HG03354 (cell line): ENCODE measurements at regions not wholly inside any gene's neighbourhood (a gene's known extent, or its start where the extent isn't known, plus 50 kb on each side); places are given as distances from the start of the nearest gene placed in this dataset.
"Not testable (repeated sequence)": the region's sequence is repeated elsewhere in the genome, so short reads cannot be mapped to it uniquely, and the experiment has no call there.

ENCODE experiments used
- ATAC-seq: cut with Tn5 transposase; IDR thresholded peaks from one replicate; pipeline ENCODE4 v1.9.1; 2021; ENCODE audit warnings: mild to moderate bottlenecking; ENCODE audit not compliant: unreplicated experiment, poor library complexity, severe bottlenecking

DNA sequence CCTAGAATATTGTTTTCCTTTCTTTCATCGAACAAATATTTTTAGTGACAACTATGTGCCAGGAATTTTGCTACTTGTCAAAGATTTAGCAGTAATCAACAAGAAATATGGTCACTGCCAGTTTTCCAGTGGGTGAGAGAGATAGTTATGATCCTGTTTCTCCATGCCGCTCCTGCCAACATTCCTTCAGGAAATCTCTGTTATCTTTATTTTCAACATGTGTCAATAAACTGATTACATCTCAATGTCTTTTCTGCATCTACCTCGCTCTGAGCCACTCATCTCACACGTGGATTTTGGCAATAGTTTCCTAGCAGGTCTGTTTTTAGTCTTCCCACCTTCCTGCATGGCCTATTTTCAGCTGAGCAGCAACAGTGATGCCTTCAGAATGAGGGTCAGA is 650.0 kb upstream of the STXBP6 start:
- ATAC-seq, result no peak

DNA sequence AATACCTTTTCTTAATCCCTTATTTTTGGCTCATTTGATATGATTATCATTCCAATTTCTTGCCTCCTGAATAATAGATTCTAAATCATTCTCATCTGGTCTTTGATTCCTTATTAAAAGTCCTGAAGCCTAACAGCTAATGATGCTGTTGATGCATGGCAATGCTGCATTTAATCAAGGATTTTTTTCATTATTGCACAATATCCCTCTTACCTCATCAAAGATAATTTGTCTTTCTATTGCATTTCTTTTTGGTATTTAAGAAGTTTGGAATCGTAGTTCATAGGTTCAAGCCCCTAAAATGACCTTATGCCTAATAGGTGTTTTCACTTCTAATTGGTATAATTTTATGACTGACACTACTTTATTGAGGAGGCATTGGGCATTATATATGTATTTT is 648.2 kb upstream of the STXBP6 start:
- ATAC-seq, result no peak

DNA sequence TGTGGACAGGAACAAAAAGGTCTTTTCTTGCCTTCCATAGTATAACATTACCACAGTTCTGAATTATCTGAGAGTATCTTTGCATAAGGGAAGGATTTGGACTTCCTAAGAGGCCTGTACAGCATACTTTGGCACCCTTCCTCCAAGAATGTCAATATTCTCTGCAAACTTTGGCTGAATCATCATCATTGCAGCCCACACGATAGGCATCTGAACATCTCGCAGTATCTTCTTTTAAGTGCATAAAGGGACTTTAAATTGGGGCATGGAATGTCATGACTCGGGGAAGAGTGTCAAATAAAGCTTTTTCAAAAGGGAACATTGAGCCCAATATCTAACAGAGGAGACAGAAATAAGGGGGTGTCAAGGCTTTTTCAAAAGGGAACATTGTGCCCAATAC is 646.2 kb upstream of the STXBP6 start:
- ATAC-seq, result no peak

DNA sequence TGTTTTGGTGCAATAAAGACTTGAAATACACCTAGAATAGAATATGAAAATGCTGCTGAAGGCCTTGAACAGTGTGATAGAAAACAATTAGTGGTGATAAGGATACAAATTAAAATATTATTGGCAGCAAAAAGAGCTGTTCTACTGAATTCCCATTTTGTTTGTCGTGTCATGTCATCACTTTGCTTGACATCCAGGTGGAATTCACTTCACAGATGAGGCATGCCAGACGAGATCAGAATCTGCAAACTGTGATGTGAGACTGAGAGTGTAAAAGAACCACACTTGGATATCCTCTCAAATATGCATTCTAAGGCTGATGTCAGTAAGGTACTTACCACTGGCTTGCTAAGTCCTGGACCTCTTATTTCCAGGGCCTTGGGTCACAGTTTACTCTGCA is 635.1 kb upstream of the STXBP6 start:
- no peak for ATAC-seq

DNA sequence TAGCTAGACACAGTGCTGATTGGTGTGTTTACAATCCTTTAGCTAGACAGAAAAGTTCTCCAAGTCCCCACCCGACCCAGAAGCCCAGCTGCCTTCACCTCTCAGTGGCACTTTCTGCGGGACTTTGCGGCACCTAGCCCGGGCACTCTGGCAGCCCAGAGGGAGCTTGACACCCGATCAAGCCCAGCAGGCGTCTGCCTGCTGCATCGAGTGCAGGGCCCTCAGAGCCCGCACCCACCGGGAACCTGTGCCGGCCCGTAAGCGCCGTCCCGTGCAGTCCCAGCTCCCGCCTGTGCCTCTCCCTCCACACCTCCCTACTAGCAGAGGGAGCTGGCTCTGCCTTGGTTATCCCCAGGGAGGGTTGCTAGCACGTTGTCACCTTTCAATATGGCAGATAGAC is 631.0 kb upstream of the STXBP6 start:
- ATAC-seq, result no peak

DNA sequence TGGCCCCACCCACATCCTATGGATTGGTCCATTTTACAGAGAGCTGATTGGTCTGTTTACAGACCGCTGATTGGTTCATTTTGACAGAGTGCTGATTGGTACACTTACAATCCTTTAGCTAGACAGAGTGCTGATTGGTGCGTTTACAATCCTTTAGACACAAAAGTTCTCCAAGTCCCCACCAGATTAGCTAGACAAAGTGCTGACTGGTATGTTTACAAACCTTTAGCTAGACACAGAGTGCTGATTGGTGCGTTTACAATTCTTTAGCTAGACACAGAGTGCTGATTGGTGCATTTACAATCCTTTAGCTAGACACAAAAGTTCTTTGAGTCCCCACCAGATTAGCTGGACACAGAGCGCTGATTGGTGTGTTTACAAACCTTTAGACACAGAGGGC is 630.6 kb upstream of the STXBP6 start:
- ATAC-seq, result not testable (repeated sequence)

DNA sequence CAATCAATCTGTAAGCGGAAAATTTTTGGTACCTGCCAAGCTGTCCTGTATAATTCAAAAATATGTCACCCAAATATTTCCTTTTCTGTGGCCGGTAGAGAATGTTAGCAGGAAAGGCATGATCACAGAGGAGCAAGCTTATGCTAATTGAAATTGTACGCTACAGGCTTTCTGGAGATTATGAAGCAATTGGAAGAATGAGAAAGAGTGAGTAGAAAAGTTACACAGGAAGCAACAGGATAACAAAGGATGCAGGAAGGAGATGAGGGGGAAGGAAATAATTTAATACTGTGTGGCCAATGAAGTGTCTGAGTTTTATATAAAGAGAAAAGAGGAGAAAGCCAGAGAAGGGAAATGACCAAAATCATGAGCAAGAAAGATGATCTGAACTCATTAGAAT is 627.2 kb upstream of the STXBP6 start:
- no peak for ATAC-seq

DNA sequence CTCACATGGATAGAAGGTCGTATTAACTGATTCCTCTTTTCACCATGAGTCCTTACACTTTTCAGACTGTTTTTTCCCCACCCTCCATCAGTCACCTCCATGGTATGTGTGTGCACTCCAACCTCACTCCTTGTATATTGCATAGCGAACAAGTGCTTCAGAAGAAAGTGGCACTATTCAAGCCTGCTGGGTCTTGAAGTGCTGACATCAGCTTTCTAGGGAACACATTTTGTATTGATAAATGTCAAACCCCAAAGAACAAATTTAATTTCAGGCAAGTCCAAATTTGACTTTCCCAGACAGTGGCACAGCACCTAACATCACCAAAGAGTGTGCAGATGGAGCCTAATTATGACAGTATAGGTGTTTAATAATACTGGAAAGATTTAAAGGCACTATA is 617.4 kb upstream of the STXBP6 start:
- ATAC-seq, result no peak

DNA sequence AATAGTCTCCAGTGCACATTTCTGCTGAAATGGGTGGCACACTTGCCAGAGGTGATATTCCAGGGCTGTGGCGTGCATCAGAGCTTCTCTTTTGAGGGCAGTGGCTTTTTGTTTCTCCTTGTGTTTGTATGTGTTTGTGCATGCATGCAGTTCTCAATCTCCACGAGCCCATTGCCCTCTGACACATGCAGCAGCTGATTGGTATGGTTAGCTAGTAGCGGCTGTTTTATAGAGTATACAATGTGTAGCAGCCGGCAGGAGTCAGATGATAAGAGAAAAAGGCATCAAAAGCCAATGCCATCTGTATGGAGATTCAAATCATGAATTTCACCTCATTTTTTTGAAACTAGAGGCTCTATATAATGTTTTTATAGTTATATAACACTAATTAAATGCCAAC is 616.9 kb upstream of the STXBP6 start:
- no peak for ATAC-seq

DNA sequence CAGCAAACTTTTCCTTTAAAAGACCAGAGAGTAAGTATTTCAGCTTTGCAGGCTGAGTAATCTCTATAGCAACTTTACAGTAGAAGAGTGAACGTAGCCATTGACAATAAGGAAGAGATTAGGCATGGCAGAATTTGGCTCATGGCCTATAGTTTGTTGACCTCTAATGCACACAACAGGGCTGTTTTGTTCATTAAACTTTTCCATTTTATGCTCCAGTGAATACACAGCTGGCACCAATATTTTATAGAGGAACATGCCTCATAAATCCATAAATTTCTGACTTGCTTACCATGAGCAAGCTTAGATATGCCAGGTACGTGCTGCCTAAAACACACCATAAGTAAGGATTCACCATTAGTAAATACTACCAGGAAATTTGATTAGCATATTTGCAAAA is 609.0 kb upstream of the STXBP6 start:
- no peak for ATAC-seq

DNA sequence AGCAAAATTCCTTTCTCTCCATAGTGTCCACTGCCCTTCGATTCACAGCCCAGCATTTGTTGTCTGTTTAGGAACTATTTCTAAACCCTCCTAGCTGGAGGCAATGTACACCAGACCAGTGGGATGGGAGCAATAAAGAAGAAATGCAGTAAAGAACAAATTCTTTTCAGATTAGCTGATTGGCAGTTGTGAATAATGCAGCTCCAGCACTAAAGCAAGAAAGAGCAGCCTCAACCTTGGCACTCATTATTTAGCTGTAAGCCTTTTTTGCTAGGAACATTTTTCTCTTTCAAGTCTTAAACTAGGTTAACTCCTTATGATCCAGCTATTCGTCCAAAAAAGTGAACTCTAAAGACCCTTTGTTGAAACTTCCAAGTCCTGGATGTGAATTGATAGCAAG is 580.5 kb upstream of the STXBP6 start:
- no peak for ATAC-seq

DNA sequence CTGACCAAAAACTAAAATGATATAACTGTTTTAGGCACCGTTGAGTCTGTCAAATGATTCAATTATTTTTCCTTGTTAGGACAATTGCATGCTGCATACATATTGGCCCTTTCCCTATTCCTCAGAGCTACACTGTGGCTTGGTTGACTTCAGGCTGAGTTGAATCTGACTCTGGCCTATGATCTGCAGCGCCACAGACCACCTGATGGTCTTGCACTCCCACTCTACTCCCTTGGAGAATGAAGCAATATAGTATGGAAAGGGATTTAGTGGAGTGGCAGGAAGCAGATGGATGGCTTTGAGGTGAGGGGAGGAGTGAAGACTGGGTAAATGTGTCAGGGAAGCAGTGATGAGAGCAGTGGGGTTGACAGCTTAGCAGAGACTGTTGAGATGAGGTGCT is 579.0 kb upstream of the STXBP6 start:
- ATAC-seq, result no peak

DNA sequence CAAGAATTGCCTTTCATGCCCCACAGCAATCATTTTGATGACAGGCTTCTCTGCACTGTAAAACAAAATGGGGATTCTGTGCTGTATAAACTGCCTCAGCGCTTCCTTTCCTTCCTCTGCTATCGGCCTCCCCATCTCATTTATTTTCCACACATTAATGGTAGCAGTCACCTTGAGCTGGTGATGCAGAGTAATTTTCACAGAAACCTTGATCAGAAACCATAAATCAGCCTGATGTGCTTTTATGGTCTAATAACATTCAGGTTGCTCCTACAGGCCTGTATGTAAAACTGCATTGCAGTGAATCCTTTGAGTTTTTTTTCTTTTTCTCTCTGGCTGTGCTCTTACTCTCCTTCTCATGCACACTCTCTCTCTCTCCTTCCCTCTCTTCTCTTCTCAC is 578.4 kb upstream of the STXBP6 start:
- no peak for ATAC-seq

DNA sequence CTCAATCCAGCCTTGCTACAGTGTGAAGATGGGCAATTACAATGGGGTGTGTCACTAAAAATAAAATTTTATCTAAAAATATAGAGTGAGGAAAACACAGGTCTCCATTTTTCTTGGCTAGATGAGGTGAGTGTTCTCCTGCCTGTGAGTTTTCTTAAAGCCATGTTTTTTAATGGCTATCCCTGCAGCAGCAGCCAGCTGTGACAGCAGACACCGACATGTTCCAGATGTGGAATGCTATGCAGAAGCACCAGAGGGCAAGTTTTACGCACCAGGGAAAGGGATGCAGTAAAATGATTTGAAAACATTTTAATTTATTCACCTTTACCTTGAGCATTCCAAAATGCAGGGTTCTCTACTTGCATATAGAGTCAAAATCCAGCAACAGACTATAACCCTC is 577.0 kb upstream of the STXBP6 start:
- no peak for ATAC-seq

DNA sequence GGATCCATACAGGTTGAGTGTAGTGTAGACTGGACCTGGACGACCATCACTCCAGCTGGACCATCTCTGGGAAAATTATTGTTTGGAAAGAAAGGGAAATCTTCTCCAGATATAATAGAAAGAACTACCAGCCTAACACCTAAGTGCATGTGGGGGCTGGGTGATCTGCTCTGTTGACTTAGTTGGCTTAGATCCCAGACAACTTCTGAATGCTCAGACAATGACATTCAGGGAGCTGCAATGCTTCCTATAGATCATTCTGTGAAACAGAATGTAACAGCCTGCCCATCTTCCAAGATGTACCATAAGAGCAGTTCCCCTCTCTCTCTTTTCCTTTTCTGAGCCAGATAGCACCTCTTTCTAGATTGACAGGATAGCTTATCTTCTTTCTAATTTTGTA is 572.8 kb upstream of the STXBP6 start:
- ATAC-seq, result no peak

DNA sequence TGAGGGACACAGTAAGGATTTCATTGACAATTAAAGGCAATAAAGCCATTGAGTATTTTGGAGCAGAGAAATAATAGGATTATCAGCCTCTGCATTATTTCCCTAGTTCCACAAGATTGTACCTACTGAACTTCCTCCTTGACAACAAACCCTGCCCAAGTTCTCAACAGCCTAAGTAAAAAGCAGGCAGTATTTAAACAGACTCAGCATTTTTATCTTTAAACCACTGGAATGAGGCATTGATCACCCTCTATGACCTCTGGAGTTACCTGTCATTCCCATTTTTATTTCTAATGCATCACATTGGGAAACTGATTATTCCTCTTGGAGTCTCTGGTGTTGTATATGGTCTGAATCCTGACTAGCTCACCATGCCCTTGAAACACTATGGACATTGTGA is 570.6 kb upstream of the STXBP6 start:
- ATAC-seq, result no peak

DNA sequence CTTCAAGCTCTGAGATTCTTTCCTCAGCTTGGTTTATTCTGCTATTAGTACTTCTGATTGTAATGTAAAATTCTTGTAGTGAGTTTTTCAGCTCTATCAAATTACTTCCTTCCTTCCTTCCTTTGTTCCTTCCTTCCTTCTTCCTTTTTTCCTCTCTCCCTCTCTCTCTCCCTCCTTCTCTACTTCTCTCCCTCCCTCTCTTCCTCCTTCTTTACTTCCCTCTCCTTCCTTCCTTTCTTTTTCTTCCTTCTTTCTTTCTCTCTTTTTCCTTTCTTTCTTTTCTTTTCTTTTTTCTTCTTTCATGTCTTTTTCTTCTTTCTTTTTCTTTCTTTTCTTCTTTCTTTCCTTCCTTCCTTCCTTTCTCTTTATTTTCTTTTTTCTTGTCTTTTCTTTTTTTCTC is 565.2 kb upstream of the STXBP6 start:
- no peak for ATAC-seq

DNA sequence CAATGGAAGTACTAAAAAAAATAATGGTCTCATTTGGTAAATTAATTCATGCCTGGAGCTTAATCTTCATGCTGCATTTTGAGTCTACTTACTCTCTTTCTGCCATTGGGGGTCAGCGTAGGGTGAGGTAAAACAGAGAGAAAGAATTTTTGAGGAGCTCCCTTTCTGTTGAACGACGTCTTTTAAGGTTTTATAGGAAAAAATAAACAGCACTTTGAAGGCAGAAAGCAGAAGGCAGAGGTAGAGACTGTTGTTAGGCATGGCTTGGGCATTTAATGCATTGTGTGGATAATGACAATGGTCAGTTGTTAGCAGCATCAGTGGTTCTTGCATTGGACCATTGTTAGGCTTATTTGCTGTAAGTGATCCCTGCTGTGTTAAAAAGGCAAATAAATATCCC is 557.2 kb upstream of the STXBP6 start:
- ATAC-seq, result no peak

DNA sequence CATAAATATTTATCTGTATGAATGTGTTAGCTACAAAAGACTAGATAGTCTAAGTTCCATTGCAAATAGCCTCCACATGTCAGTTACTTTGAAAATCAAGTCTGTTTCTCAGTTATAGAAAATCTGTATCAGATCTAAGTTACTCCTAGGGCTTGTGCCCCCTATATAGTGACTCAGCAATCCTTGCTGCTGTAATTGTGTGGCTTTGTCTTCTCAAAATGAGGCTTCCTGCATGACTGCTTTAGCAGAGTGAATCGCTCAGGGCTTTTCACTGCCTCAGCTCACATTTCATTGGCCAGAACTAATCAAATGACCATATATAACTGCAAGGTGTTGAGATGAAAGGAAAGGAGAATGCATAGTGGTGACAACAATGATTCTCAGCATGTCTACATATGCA is 552.2 kb upstream of the STXBP6 start:
- ATAC-seq, result no peak

DNA sequence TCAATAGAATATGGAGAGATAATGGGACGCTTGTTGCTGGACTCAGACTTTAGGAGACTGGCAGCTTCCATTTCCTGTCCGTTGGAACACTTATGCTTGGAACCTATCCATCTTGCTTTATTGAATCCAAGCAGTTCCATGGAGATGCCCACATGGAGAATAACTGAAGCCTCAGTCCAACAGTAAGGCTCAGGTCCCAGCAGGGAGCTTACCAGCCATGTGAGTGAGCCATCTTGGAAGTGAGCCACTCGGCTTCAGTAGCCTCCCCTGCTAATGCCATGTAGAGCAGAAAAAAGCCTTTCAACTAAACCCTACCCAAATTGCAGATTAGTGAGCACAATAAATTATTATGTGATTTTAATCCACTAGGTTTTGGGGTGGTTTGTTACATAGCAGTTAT is 538.8 kb upstream of the STXBP6 start:
- ATAC-seq, result no peak

DNA sequence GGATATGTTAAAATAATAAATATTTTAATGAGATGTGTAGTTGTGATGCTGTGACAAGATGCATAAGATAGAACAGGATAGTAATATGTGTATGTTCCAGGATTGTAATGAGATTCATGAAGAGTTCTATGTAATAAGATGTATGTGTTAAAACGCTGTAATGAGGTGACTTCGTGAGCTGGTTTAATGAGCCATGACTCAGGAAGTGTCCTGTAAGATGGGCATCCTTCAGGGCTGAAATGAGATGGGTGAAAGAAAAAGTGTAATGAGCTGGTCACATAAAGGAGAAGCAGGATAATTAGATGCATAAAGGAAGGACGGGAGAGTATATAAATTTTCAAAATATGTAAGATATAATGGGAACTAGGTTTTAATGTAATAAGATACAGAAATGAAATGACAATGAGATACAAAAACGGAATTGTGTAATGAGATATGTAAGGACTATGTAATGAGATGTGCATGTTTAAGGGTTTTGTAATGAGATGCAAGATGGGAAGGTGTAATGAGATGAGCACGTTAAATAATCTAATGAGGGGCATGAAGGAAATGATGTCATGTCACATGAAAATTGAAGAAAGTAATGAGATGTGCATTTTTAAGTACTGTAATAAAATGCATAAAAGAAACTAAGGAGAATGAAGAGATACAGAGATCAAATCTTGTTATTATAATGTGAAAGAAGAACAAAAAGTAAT is 524.8 kb upstream of the STXBP6 start:
- no peak for ATAC-seq

DNA sequence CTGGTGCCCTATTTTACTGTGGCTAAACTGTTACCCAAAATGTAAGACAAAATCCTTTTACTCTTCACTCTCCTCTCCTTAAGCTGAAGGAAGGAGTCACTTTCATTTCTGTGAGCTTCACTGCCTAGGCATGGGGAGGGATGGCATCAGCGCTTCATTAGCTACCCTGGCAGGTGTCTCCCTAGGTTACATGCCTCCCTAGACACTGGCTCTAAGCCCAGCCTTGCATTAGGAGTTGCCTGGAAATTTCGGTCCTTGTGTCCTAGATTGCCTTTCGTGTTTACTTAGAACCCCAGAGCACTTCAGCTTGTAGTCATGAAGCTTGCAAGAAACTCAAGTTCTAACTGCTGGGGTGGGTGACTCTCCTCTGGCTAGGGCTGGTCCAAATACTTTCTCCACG is 520.5 kb upstream of the STXBP6 start:
- ATAC-seq, result no peak
